ENCODE measurements at regions not wholly inside any gene's neighbourhood (a gene's known extent, or its start where the extent isn't known, plus 50 kb on each side); places are given as distances from the start of the nearest gene placed in this dataset.

GRCh38 chr16:5465714-5466113 is 368.1 kb upstream of the EEF2KMT start:
- H3K4me3 ChIP-seq (replicated peaks in 1 of 2; ENCODE audit: low read depth in 1 of 2, low read length in 2 of 2), result no peak overlapping the region
- H3K36me3 ChIP-seq (ENCODE audit: control insufficient read depth in 1 of 2, insufficient read depth in 2 of 2, low read length in 2 of 2), result no peaks in the 10 kb centered on the region
- POLR2A ChIA-PET, result no interaction called here
- DNase-seq (ENCODE audit: low read depth, low spot score) (no peak), ATAC-seq (no peak)
- H3K9me3 ChIP-seq (ENCODE audit: control insufficient read depth in 1 of 2, insufficient read depth in 1 of 2, low read depth in 1 of 2, low read length in 2 of 2), result no peaks in the 10 kb centered on the region
- no peak overlapping the region for H2AFZ ChIP-seq (ENCODE audit: low read depth, low read length, poor library complexity, severe bottlenecking)
- RAD21 ChIA-PET (ENCODE audit: low non-redundant PET in 1 of 2, low total read pairs in 2 of 2, uncharacterized antibody in 2 of 2, unreplicated experiment in 2 of 2), result no interaction called here
- H3K4me1 ChIP-seq (ENCODE audit: control insufficient read depth in 1 of 2, insufficient read depth in 2 of 2, low read length in 2 of 2), result no peaks in the 10 kb centered on the region
- BruUV-seq (replicated peaks), result no TSS peak
- no peak overlapping the region for H3K4me2 ChIP-seq (ENCODE audit: low read length)
- no peaks in the 10 kb centered on the region for H3K79me2 ChIP-seq (ENCODE audit: insufficient read depth, low read length)
- peaks cover 6% of the 10 kb centered on the region; the same call in 1 of the 2 replicates for H3K27me3 ChIP-seq (ENCODE audit: insufficient read depth, low read length)
- TF ChIP-seq EZH2 (IDR thresholded peaks at IDR 0.05) (no peak), YY1 (IDR thresholded peaks at IDR 0.05; ENCODE audit: extremely low read depth, insufficient replicate concordance, low read depth, low read length) (no peak), REST (IDR thresholded peaks at IDR 0.05; ENCODE audit: low read depth) (no peak), POLR2A (IDR thresholded peaks at IDR 0.05; ENCODE audit: borderline replicate concordance, extremely low read depth, insufficient read depth, insufficient read length) (no peak), CTCF (IDR thresholded peaks at IDR 0.05 in 2 of 3, conservative IDR thresholded peaks at IDR 0.05 in 1 of 3; ENCODE audit: borderline replicate concordance in 1 of 3, insufficient read depth in 1 of 3, low read depth in 2 of 3, low read length in 2 of 3) (no peak), POLR2AphosphoS5 (IDR thresholded peaks at IDR 0.05; ENCODE audit: low read depth, low read length) (no peak), MAX (IDR thresholded peaks at IDR 0.05) (no peak), TCF7L2 (IDR thresholded peaks at IDR 0.05; ENCODE audit: borderline replicate concordance, extremely low read depth, insufficient read depth, insufficient read length) (no peak), EZH2phosphoT487 (IDR thresholded peaks at IDR 0.05; ENCODE audit: borderline replicate concordance) (no peak), ZFX (IDR thresholded peaks at IDR 0.05) (no peak), ZNF274 (IDR thresholded peaks at IDR 0.05; ENCODE audit: low read depth, low read length) (no peak)
- H3K9me2 ChIP-seq (ENCODE audit: insufficient read depth), result no peaks in the 10 kb centered on the region
- intact Hi-C loops (cut with micrococcal nuclease), result no loop called here
- H4K20me1 ChIP-seq (ENCODE audit: insufficient read depth), result no peaks in the 10 kb centered on the region
- H3K27ac ChIP-seq (ENCODE audit: low read depth, low read length), result no peak overlapping the region
- CTCF ChIA-PET, result no interaction called here
- H3K9ac ChIP-seq (ENCODE audit: low read length), result no peak overlapping the region
